Kidney glomerular epithelial cell (primary cell): ENCODE measurements at regions not wholly inside any gene's neighbourhood (a gene's known extent, or its start where the extent isn't known, plus 50 kb on each side); places are given as distances from the start of the nearest gene placed in this dataset.
A peak's percentile ranks its signal among the peaks of the same experiment; 100 is the strongest.
"Not testable (repeated sequence)": the region's sequence is repeated elsewhere in the genome, so short reads cannot be mapped to it uniquely, and the experiment has no call there.

ENCODE experiments used
- DNase-seq: peaks from one replicate; lab custom pipeline; 2025; lab: John Stamatoyannopoulos, UW

DNA sequence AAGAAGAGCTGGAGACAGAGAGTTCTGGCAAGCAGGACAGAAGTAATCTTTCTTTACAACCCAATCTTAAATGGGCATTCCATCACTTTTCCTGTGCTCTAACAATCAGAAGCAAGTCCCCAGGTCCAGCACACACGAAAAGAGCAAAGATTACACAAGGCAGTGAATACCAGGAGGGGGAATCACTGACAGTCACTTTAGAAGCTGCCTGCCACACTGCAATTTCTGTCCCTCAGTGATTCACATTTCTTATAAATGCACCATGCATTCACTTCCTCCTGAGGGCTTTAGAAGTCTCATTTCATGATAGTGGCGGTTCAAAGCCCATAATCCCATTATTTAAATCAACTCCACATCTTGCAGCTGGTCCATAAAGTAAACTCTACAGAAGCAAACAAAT lies 362.5 kb downstream of the POM121L12 start:
- DNase-seq, result peak; percentile 62

DNA sequence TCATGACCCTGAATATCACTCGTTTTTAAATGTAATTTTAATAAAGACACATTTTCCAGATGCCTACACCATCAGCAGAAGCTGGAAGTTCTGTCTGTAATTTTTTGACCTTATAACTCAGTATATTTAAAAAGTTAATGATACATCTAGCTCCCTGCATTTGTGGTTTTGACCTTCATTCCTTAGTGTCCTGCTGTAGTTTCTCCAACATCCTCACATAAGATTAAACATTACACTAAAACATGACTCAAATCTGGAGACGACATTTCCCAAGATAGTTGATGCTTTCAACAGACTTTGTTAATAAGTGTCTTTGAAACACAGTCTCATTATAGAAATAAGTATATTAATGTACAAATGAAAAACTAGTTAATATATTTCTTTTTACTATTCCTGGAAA lies 363.1 kb downstream of the POM121L12 start:
- DNase-seq, result peak; percentile 94

DNA sequence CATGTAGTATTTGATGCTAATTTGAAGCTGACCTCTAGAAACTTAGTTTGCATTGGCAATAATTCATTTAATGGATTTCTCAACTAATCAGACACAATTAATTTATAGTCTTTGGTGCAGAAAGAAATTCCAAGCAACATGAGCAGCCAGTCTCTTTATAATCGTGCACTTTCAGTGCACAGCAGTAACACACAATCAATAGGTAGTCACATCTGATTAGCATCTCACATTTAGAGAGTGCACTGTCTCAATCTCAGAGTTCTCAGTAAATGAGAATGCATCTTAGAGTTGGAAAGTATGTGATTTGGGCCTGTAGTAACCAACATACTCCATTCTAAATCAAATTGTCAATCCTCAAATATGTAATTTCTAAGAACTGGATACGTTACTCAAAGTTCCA lies 377.6 kb downstream of the POM121L12 start:
- DNase-seq, result no peak

DNA sequence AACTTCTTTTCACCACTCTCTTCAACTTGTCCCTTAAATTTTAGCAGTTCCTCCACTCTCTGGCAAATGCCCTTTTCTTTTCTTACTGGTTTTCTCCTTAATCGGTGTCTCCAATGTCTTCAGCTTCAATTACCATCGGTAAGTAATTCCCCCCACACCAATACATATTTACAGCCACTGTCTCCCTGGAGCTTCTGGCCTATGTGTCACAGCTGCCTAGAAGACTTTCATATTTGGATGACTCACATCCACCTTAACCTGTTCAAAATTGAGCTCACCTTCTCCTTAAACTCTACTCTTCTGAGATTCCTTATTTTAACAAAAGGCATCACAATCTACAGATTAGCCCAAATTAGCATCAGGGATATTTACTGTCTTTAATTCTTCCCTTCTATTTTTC lies 380.4 kb downstream of the POM121L12 start:
- no peak for DNase-seq

DNA sequence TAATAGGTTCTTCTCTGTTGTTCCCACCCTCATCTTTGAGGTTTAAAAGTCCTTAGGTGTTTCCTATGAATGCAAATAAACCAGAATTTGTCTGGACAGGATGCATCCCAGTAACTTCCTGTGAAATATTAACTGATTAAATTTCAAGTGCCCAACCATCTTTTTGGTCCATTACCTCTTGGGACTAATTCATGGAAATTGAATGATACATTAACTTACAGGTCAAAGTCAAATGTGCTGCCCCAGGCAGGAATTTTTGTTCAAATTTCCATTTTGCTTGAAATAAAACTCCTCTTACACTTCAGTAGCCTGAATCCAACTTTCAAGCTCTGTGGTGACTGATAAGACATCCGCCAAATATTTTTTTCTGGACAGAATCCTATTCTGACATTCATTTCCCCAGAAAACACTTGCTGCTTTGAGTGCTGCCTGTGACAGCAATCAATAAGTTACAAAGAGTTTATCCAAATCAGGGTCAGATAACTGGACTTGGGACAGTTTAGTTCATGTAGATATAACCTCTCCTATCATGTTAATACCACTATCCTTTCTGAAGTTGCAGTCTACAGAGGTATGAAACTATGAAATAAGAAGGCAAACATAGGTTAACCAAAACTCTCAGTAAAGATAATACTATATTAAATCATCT lies 383.5 kb downstream of the POM121L12 start:
- DNase-seq, result peak; percentile 75

DNA sequence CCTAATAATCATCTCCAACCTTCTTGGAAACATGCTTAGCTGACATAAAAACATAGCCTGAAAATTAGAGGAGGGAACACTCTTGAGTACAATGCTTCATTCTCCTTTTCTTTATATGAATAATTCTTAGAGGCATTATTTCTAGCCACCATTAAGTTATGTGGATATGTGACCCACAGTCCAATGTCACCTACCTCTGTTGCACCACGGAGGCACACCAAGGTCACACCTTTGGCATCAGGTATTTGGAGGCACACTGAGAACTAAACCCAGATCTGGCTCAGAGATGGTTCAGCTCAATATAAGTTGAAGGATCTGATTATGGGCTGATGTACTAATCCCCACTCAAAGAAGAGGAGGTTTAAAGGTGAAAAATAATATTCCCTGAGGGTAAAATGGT lies 385.1 kb downstream of the POM121L12 start:
- no peak for DNase-seq

DNA sequence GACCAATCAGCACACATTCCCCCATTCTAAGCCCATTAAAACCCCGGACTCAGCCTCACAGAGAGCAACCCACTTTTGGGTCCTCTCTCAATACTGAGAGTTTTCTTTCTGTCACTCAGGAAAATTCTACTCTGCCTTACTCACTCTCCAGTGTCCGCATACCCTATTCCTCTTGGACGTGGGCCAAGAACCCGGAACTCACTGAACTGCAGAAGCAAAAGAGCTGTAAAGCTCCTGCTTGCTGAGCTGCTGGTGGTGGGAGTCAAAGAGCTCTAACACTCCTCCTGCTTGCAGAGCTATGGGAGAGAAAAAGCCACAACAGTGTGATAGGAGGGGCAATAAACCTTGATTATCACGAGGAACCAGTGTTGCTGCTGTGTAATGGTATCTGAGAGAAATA lies 386.9 kb downstream of the POM121L12 start:
- DNase-seq, result peak; percentile 93

DNA sequence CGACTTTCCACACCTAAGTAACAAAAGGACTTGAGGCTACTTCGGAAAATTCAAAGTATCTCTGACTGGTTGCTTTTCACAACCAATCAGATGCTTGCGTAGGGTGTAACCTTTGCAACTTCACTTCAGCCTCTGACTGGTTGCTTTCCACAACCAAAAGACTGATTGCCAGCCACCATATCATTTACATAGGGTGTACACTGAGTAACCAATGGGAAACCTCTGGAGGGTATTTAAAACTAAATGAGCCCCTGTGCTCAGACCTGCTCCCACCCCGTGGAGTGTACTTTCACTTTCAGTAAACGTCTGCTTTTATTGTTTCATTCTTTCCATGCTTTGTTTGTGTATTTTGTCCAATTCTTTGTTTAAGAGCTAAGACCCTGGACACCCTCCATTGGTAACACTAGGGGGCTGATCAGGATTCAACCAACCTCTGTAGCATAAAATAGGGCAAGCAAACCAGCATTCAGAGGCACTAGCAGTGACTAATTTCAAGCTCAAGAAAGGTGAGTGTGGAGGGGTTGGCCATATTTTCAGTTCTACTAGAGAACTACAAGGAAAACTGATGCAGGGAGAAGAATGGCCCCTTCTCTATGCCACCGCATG lies 390.8 kb downstream of the POM121L12 start:
- DNase-seq, result no peak

DNA sequence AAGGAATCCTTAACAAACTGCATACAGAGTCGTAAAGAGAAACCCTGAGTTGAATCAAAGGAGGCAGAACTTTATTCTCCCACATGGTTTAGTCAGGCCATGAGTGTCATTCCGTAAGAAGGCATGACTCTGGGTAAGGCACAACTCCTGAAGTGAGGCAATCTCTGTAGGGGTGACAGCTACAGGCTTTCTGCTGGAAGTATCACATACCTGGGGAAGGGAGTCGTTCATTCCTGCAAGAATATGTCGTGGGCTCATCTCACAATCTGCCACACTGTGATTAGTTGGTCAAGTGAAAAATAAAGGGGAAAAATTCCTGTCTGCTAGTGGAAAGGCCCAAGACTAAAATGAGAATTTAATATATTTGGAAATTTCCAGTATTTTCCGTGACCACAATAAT lies 392.6 kb downstream of the POM121L12 start:
- DNase-seq, result no peak

DNA sequence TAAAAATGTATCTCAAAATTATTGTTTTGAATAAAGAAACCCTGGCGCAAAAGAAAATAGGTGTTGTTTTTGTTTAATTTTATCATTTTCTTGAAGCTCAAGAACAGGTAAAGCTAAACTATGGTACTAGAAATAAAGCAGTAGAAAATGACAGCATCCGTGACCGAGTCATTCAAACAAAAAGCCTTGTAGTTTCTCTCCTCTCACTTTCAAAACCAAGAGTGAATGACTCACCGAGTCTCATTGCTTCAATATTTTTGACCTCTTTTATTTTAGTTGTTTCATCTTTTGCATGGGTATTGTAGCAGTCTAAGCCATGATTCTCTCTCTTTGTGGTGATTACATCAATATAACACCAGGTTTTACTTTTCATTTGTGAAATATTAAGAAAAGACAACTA lies 396.5 kb downstream of the POM121L12 start:
- peak; percentile 12 for DNase-seq

DNA sequence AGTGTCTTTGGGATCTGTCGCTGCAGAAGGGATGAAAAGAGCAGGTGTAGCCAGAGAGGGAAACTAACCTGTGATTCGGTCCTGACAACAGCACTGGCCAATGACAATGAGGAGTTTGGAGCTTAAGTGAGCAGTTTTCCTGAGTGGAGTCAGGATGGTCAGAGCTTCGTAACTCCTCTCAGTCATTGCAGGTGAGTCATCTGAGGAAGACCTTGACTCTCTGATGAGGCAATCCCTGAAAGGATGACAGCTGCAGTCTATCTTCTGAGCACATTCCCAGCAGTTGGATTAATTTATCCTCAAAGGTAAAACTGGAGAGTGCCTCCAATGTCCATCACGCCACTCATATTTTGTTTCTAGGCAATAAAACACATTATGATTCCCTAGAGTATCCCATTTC lies 401.9 kb downstream of the POM121L12 start:
- DNase-seq, result peak; percentile 23

DNA sequence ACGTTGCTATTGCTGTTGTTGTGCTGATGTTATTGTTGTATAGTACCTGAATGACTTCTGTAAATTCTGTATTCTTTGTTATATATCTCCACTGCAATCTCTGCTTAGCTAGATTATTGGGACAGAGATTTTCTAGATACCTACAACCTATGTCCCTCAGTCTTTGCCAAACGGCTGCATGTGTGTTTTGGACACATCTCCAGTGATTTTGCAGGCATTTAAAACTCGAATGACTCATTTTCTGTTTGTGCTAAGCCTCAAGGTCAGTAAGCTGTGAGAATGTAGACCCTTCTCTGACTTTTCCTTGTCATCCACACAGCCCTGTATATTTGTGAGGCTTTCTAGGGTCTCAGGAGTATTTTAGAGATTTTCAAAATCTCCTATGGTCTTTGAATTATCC lies 410.7 kb downstream of the POM121L12 start:
- no peak for DNase-seq

DNA sequence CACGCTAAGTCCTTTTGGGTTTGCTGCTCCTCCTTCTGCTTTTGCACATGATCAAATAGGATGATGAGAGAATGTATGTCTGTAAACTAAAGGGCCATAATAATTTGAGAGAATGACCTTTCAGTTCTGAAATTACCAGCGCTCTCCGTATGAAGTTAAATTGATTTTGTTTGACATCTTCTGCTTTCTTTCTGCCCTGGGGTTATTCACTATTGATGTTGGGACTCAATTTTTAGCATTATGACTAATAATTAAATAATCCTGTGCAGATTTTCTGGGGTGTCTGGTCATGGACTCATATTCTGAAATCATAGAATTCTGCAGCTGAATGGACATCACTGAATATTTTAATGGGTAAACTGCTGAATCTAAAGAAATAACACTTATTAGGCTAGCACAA lies 423.2 kb downstream of the POM121L12 start:
- no peak for DNase-seq

DNA sequence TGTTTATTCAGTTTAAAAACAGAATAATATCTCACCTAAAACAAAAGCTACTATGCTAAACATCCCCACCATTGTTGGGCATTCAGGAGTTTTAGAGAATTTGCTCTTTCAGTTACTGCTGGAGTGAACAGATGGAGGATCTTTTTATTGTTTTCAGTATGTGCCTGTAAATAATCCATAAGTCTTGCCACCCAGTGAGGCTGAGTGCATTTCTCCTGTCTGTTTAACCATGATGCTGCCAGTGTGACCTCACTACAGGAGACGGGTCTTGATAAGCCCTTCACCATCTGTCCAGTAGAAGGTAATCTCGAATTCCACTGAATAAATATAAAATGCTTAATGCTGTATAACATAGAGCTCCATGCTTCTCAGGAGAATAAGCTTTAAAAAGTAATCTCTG lies 430.9 kb downstream of the POM121L12 start:
- no peak for DNase-seq

DNA sequence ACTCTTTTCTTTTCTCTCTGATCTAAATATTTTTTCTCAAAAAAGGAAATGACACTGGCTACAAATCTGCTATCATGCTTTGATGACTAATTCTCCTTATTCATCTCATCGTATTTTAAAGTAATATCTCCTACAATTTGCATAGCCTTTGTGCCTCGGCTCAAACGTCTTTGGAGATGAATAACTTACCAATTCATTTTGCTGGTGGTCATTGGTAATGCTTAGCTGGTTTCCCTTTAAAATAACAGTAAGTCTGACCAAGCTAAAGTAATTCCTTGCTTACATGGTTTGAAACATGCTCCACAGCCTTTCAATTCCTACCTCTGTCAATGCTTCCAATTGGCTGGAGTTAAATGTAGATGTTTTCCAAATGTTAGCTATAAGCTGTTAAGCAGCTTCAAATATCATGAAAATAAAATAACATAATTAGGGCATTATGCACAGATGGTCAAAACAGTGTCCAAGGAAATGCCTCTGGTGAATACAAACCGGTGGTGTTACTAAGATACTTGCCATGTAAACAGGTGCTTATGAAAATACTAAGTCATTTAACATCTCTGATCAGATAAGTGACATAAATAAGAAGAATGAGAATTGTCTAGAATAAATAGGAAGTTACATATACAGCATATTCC lies 435.0 kb downstream of the POM121L12 start:
- DNase-seq, result no peak

DNA sequence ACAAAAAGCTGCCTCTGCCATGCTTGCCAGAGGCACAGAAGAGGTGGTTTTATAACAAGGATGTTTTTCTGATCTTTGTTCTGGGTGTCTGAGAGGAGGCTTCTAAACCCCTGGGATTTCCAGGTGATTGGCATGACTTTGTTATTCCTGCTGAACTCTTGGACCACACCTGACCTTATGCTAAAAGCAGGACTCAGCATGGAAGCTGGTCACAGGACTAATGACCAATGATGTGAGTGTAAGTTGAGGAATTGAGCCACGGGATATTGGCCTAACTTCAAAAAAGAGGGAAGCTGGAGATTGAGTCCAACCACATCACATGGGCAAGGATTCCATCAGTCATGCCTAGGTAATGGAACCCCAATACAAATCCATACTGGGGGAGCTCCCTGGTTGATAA lies 437.9 kb downstream of the POM121L12 start:
- DNase-seq, result no peak

DNA sequence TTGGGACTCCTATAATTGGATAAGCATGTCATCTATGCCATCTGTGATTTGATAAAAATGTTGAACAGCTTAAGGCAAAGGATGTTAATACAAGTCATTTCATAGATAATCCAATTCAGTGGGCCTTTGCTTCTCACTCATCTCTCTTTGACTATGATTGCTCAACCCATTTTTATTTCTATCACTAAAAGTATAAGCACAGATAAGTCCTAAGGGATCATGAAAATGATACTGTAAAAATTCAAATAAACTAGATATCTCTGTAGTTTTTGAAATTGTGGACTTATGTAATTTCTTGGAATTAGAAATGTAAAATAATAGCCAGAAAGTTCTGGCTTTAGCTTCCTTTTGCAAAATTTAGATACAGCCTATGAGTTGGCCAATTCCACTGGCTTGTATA lies 440.3 kb downstream of the POM121L12 start:
- no peak for DNase-seq

DNA sequence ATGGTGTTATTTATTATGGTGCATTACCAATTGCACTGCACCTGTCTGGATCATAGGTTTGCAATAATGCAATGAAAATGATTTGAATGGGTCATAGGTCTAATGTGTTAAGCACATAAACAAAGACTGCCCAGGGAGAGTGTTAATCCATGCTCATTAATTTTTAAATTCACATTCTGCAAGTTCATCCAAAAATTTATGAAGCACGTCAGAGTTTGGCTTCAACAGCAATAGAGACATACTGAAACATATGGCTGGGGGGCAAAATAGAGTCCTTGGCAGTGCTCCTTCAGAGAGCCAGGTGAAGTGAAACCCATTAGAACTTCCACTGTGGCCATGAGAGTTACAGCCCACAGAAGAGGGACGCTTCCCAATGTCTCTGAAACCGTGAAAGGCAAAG lies 441.1 kb downstream of the POM121L12 start:
- DNase-seq, result no peak

DNA sequence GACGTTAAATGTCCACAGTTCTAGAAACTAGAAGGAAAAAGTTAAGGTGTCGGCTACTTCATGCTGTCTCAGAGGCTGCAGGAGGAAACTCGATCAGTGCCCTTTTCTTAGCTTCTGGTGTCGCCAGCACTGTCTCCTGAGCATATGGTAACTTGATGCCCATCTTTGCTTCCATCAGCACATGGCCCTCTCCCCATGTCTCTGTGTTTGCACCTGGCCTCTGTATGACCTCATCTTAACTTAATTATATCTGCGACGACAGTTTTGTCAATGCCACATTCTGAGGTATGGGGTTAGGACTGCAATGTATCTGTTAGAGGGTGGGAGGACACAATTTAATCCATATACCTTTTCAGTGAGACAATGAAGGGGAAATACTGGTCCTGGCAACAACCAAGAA lies 449.9 kb downstream of the POM121L12 start:
- no peak for DNase-seq

DNA sequence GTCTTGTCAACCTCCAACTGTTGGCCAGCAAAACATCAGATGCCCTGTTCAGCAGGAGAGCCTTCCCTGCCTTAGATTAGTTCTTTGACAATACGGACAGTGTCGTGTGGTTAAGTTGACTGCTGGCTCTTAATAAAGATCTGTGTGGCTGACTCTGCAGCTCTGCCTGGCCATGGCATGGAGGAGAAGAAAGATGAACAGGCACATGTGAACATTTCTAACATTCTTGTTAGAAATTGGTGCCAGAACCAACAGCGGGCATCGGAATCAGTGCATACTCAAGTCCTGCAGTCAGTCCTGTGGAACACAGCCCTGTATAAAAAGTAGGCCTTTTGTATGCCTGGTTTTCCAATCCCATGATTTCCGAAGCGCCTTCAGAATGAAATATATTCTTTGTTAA lies 455.6 kb downstream of the POM121L12 start:
- DNase-seq, result no peak

DNA sequence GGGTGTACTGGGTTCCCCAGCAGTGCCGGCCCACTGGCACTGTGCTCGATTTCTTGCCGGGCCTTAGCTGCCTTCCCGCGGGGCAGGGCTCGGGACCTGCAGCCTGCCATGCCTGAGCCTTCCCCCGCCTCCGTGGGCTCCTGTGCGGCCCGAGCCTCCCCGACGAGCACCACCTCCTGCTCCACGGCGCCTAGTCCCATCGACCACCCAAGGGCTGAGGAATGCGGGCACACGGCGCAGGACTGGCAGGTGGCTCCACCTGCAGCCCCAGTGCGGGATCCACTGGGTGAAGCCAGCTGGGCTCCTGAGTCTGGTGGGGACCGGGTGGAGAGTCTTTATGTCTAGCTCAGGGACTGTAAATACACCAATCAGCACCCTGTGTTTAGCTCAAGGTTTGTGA lies 459.7 kb downstream of the POM121L12 start:
- DNase-seq, result not testable (repeated sequence)

DNA sequence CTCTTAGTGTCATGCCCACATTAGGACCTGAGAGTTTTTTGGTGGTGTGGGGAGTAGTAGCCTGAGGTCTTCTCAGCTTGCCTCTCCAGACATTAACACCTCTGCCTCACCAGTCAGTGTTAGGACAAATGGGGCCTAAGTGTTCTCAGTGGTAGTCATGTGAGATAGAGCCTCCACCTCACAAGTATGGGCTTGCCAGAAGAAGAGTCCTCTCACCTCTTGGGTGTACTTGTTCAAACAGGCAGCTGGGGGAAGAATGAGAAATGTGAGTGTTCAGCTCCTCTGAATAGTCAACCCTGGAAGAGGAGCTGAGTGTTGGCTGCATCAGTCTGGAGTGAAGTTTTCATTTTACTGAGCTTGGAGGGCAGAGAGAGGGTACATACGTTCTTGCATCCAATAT lies 464.6 kb downstream of the POM121L12 start:
- no peak for DNase-seq

DNA sequence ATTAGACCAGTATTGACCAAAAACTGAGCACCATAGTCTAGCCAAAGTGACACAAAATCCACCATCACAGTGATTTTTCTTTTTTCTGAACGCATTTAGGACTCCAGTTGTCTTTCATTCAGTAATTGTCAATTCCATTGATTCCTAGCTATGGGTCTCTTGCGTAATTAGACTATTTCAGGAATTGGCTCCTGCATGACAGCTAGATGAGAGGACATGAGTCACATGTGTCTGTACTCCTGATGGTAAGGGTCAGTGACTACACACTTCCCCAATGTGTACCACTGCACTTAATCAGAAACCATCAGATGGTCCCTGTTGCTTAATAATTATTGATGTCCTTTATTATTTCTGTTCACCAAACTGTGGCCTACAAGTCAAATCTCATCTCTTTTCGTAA lies 469.5 kb downstream of the POM121L12 start:
- DNase-seq, result no peak

DNA sequence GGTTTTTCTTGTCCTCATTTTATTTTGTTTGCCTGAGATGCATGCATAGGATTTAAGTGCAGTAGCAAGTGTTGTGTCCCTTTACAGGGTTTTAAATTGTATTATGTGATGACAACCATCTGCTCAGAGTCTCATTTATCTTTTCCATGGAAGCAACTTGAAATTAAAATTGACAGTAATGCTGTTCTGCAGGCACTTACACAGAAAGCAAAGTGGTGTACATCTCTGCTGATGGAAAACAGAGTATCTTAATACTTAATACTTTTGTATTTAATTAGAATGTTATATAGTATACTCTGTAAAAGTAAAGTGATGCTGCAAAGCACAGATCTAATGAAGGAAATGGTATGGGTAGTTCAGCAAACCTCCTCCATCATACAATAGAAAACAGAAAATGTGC lies 482.9 kb downstream of the POM121L12 start:
- no peak for DNase-seq
